ENCODE measurements at regions not wholly inside any gene's neighbourhood (a gene's known extent, or its start where the extent isn't known, plus 50 kb on each side); places are given as distances from the start of the nearest gene placed in this dataset.

DNA sequence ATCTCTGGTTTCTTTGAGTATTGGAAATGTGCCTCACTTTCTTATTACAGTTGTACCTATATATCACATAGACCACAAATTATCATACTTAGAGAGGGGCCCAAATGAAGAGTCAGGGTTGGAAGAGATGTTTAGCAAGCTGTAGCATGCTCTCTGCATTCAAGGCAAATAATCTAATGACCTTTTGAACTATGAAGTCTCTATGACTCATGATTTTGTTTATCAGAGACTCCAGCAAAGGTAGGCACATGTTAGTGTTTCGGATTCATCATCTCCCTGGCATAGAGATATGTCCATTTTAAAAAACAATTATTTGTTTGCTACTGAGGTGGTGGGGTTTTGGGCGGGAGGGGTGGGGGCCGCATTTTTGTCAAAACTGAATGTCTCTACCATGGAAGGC, 2000.1 kb downstream of the EFNA5 start:
- TF ChIP-seq EZH2 (IDR thresholded peaks at IDR 0.05; ENCODE audit: borderline replicate concordance, low read length): no peak
- TF ChIP-seq, protein P1, sequence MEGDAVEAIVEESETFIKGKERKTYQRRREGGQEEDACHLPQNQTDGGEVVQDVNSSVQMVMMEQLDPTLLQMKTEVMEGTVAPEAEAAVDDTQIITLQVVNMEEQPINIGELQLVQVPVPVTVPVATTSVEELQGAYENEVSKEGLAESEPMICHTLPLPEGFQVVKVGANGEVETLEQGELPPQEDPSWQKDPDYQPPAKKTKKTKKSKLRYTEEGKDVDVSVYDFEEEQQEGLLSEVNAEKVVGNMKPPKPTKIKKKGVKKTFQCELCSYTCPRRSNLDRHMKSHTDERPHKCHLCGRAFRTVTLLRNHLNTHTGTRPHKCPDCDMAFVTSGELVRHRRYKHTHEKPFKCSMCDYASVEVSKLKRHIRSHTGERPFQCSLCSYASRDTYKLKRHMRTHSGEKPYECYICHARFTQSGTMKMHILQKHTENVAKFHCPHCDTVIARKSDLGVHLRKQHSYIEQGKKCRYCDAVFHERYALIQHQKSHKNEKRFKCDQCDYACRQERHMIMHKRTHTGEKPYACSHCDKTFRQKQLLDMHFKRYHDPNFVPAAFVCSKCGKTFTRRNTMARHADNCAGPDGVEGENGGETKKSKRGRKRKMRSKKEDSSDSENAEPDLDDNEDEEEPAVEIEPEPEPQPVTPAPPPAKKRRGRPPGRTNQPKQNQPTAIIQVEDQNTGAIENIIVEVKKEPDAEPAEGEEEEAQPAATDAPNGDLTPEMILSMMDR (IDR thresholded peaks at IDR 0.05; ENCODE audit: low read length): no peak
